ENCODE measurements at regions not wholly inside any gene's neighbourhood (a gene's known extent, or its start where the extent isn't known, plus 50 kb on each side); places are given as distances from the start of the nearest gene placed in this dataset.
A peak's percentile ranks its signal among the peaks of the same experiment; 100 is the strongest.

- DNase-seq (ENCODE audit: low read depth) = no peak
Measured at GRCh38 chr3:148297013-148297412, 400.7 kb upstream of the AGTR1 start.

- no peak for DNase-seq (ENCODE audit: low read depth)
Measured at GRCh38 chr3:148307443-148307843, 390.3 kb upstream of the AGTR1 start.

- DNase-seq (ENCODE audit: low read depth) = peak; percentile 52
Measured at GRCh38 chr3:148309390-148310035, 388.2 kb upstream of the AGTR1 start.

GRCh38 chr3:148315756-148316155 is 381.9 kb upstream of the AGTR1 start:
- no peak for DNase-seq (ENCODE audit: low read depth)

GRCh38 chr3:148318240-148318639 is 379.5 kb upstream of the AGTR1 start:
- no peak for DNase-seq (ENCODE audit: low read depth)

GRCh38 chr3:148319161-148319915 is 378.4 kb upstream of the AGTR1 start:
- DNase-seq (ENCODE audit: low read depth) = peak; percentile 50

- no peak for DNase-seq (ENCODE audit: low read depth)
Measured at GRCh38 chr3:148319960-148320359, 377.7 kb upstream of the AGTR1 start.

- DNase-seq (ENCODE audit: low read depth) = peak; percentile 38
Measured at GRCh38 chr3:148329481-148330235, 368.0 kb upstream of the AGTR1 start.

- no peak for DNase-seq (ENCODE audit: low read depth)
Measured at GRCh38 chr3:148330542-148330941, 367.2 kb upstream of the AGTR1 start.

- DNase-seq (ENCODE audit: low read depth) = no peak
Measured at GRCh38 chr3:148331081-148331846, 366.4 kb upstream of the AGTR1 start.

GRCh38 chr3:148332509-148332908 is 365.2 kb upstream of the AGTR1 start:
- no peak for DNase-seq (ENCODE audit: low read depth)

GRCh38 chr3:148333091-148333490 is 364.6 kb upstream of the AGTR1 start:
- peak; percentile 62 for DNase-seq (ENCODE audit: low read depth)

- DNase-seq (ENCODE audit: low read depth) = peak; percentile 10
Measured at GRCh38 chr3:148335612-148336011, 362.1 kb upstream of the AGTR1 start.

GRCh38 chr3:148343416-148343815 is 354.3 kb upstream of the AGTR1 start:
- DNase-seq (ENCODE audit: low read depth) = no peak

GRCh38 chr3:148344521-148344920 is 353.2 kb upstream of the AGTR1 start:
- DNase-seq (ENCODE audit: low read depth) = no peak

- DNase-seq (ENCODE audit: low read depth) = peak; percentile 4
Measured at GRCh38 chr3:148360051-148360450, 337.7 kb upstream of the AGTR1 start.

GRCh38 chr3:148366743-148367410 is 330.8 kb upstream of the AGTR1 start:
- DNase-seq (ENCODE audit: low read depth) = peak; percentile 17

- DNase-seq (ENCODE audit: low read depth) = no peak
Measured at GRCh38 chr3:148367756-148368155, 329.9 kb upstream of the AGTR1 start.

GRCh38 chr3:148369381-148369780 is 328.3 kb upstream of the AGTR1 start:
- no peak for DNase-seq (ENCODE audit: low read depth)

- no peak for DNase-seq (ENCODE audit: low read depth)
Measured at GRCh38 chr3:148372206-148372875, 325.4 kb upstream of the AGTR1 start.

GRCh38 chr3:148373961-148374360 is 323.7 kb upstream of the AGTR1 start:
- DNase-seq (ENCODE audit: low read depth) = no peak
